ENCODE measurements at regions not wholly inside any gene's neighbourhood (a gene's known extent, or its start where the extent isn't known, plus 50 kb on each side); places are given as distances from the start of the nearest gene placed in this dataset.
"Not testable (repeated sequence)": the region's sequence is repeated elsewhere in the genome, so short reads cannot be mapped to it uniquely, and the experiment has no call there.

GRCh38 chr13:90047600-90047999, 1299.9 kb upstream of the MIR17HG start:
- DNase-seq: no peak

DNA sequence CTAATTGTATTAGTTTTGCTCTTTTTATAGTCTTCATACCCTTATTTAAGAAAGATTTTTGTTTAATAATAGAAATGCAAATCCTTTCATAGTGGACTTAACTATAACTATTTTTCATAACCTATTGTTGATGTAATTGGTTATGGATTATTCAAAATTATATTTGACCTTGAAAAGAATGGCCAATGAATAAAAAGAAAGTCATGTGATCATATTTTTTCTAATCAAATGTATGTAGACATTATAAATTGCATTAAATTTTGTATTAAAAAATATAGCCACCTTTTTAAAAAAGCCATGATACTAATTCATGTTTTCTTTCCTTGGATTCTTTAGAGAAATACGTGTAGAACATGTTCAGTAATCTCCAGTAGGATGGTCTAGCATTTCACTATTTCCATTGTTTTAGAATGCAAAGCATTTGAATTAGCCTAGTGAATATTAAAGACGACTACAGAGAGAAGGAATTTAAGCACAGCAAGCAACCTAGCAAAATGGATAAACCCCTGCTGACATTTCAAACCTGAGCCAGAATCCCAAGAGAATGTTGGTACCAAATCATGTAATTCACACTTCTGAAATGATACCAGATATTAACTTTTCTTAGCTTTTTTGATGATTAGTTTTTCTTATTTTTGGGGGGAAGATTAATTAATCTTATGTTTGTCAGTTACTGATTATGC, 1297.4 kb upstream of the MIR17HG start:
- DNase-seq: no peak

GRCh38 chr13:90055121-90055520, 1292.4 kb upstream of the MIR17HG start:
- no peak for DNase-seq

GRCh38 chr13:90055760-90056159, 1291.7 kb upstream of the MIR17HG start:
- DNase-seq: no peak

GRCh38 chr13:90064226-90064625, 1283.3 kb upstream of the MIR17HG start:
- not testable (repeated sequence) for DNase-seq

- no peak for DNase-seq
These were observed 1278.8 kb upstream of the MIR17HG start for GRCh38 chr13:90068658-90069057.

GRCh38 chr13:90070362-90070761, 1277.1 kb upstream of the MIR17HG start:
- DNase-seq: no peak

GRCh38 chr13:90070837-90071525, 1276.5 kb upstream of the MIR17HG start:
- DNase-seq: no peak

- DNase-seq: no peak
These were observed 1262.7 kb upstream of the MIR17HG start for GRCh38 chr13:90084684-90085290.

- no peak for DNase-seq
These were observed 1258.4 kb upstream of the MIR17HG start for GRCh38 chr13:90089051-90089450.

DNA sequence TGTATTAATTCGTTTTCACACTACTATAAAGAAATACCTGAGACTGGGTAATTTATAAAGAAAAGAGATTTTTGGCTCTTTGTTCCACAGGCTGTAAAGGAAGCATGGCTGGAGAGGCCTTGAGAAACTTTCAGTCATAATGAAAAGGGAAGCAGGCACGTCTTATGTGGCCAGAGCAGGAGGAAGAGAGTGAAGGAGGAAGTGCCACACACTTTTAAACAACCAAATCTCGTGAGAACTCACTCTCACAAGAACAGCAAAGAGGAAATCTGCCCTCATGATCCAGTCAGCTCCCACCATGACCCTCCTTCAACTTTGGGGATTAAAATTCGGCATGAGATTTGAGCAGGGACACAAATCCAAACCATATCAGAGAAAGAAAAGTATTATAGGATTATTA, 1255.9 kb upstream of the MIR17HG start:
- DNase-seq: no peak

DNA sequence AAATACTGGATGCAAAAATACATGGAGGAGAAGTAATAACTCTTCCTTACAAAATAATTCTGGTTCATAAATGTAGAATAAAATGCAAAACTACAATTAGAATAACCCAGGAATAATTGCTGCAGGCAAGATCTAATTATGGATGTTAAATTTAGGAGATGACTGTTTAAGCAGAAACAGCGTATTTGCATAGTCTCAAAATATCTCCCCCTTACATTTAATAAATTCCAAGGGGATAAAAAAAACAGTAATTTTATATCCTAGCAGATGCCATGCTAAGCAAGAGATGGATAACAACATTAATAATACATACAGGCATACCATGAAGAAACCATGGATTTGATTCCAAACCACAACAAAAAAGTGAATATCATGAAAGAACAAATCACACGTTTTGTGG, 1253.1 kb upstream of the MIR17HG start:
- DNase-seq: no peak

- DNase-seq: no peak
These were observed 1248.9 kb upstream of the MIR17HG start for GRCh38 chr13:90098577-90098976.

GRCh38 chr13:90099847-90100246, 1247.6 kb upstream of the MIR17HG start:
- no peak for DNase-seq

GRCh38 chr13:90103099-90103784, 1244.2 kb upstream of the MIR17HG start:
- DNase-seq: no peak

- DNase-seq: no peak
These were observed 1242.7 kb upstream of the MIR17HG start for GRCh38 chr13:90104764-90105163.

GRCh38 chr13:90105276-90105675, 1242.2 kb upstream of the MIR17HG start:
- no peak for DNase-seq

DNA sequence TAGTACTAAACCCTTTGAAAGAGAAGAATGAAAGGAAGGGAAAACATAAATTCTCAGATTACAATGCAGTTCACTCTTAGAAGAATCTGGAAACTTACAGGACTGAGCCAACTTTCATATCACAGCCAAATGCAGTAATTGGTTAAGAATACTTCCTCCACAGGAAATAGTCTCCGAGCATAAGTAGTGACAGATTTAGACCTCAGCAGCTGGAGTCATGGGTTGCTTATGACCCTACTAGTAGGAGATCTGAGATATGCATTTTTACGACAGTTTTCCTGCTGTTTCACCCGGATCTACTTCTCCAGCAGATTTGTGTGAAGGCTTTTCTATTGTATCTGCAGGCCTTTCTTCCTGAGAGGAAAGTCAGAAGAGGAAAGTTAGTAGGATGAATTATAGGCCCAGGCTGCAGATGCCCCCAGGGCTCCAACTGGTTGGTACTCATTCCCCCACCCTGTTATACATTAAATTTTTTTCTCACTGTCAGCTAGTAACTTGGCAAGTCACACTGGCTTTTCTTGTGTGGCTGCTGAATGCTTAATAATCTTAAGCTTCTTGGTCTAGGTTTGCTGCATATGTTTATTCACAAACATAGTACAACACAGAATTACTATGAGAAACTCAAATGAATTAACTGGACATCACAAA, 1241.5 kb upstream of the MIR17HG start:
- DNase-seq: no peak

DNA sequence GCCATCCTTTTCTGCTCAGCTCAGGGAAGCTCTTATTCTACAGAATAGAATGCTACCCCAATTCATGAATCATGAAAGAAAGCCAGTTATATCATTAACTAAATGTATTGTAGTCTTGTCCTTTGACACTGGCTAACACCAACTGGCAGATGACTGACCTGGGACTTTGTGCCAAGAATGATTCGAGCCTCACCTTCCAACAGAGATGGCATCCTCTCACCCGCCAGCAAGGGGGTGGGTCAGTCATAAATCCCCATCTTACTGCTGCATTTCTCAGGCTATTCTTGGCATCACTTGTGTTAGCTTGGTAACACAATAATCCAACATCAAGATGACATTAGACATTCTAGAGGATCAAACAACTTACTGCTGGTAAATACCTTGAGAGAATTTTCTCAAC, 1239.8 kb upstream of the MIR17HG start:
- no peak for DNase-seq

DNA sequence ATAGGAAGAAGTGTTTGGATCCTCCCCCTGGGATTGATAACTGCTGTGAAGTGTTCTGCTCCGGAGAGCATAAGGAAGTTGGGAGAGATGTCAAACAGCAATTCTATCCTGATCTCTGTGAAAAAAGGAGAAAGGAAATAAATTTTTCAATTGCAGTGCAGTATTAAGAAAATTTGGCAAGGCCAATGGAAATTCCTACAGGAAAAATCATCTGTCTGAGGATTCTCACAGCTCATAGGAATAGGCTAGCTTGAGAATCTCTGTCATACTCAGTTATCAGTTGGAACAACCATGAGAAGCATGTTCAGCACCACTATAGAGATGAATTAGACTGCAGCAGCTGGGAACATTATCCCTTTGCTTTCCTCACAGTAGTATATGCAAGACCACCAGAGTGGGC, 1238.9 kb upstream of the MIR17HG start:
- no peak for DNase-seq

DNA sequence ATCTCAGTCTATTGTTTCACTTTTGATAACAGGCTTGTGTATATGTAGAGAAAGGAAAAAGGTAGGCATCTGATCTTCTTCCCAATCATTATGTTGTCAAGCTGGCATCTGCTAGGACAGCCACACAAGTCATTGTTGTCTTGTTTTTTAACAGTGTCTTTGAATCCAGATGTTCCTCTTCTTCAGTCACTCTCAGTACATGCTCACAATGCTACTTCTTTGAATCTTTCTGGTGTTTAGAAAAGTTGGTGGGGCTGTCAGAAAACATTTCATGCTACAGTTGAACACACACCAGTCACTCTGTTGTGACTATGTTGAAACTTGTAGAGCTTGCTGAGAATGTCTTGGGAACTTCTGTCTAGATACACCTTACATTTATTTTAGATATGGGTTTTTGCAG, 1231.4 kb upstream of the MIR17HG start:
- DNase-seq: no peak

GRCh38 chr13:90118467-90119071, 1228.9 kb upstream of the MIR17HG start:
- no peak for DNase-seq

DNA sequence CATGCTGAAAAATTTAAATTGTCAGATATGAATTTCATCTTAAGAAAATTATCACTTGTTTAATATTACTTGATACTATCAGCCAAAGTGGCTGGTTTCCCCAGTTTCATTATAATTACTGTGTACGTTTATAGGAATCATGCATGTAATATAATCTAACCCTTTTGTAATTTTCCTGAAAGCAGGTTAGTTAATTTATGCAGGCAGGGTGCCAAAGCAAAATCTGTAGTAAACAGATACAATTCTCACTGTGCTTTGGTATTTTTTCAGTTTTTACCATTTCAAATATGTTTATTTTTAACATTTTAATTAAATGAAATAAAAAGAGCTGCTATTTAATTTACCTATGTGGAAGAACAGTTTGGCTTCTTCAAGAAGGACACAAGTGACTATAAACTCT, 1227.5 kb upstream of the MIR17HG start:
- DNase-seq: no peak
